ENCODE measurements at regions not wholly inside any gene's neighbourhood (a gene's known extent, or its start where the extent isn't known, plus 50 kb on each side); places are given as distances from the start of the nearest gene placed in this dataset.
"Not testable (repeated sequence)": the region's sequence is repeated elsewhere in the genome, so short reads cannot be mapped to it uniquely, and the experiment has no call there.

DNA sequence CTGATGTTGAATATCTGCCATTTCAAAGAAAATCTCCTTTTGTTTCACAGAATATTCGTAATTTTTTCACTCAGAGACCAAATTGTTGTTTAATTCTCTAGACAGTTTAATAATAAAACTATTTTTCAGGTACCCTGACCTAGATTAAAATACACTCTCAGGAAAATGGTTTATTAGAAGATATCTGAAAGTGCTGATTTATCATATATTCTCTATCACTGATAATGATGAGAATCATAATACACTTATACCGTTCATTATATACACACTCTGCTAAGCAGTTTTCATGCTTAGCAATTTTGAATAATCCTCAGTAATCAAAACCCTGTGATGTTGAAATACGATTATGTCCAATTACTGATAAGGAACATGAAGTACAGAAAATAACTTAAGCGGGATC lies 772.9 kb upstream of the CRIM1 start:
- no peak for DNase-seq (ENCODE audit: low read depth)
- H3K4me3 ChIP-seq (ENCODE audit: low read length): no peak overlapping the region
- TF ChIP-seq, protein P1, sequence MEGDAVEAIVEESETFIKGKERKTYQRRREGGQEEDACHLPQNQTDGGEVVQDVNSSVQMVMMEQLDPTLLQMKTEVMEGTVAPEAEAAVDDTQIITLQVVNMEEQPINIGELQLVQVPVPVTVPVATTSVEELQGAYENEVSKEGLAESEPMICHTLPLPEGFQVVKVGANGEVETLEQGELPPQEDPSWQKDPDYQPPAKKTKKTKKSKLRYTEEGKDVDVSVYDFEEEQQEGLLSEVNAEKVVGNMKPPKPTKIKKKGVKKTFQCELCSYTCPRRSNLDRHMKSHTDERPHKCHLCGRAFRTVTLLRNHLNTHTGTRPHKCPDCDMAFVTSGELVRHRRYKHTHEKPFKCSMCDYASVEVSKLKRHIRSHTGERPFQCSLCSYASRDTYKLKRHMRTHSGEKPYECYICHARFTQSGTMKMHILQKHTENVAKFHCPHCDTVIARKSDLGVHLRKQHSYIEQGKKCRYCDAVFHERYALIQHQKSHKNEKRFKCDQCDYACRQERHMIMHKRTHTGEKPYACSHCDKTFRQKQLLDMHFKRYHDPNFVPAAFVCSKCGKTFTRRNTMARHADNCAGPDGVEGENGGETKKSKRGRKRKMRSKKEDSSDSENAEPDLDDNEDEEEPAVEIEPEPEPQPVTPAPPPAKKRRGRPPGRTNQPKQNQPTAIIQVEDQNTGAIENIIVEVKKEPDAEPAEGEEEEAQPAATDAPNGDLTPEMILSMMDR (conservative IDR thresholded peaks at IDR 0.05; ENCODE audit: low read length): no peak

DNA sequence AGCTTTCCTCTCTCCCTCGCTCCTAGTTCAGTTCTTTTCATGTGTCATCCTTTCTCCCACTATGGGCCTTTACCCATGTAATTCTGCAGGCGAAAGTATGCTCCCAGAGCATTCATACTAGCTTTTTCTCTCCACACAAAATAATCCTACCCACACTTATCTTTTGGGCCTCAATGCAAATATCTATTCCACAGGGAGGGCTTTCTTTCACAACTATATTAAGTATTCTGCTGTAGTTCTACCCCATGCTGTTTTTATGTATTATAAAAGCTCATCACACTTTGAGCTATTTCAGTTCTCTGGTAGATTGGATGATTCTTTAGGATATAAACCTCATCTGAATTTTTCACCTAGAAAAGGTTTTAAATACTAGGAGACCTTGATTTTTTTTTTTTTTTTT lies 774.6 kb upstream of the CRIM1 start:
- H3K4me3 ChIP-seq (ENCODE audit: low read length): no peak overlapping the region
- DNase-seq (ENCODE audit: low read depth): no peak
- TF ChIP-seq, protein P1 (conservative IDR thresholded peaks at IDR 0.05; ENCODE audit: low read length): no peak

DNA sequence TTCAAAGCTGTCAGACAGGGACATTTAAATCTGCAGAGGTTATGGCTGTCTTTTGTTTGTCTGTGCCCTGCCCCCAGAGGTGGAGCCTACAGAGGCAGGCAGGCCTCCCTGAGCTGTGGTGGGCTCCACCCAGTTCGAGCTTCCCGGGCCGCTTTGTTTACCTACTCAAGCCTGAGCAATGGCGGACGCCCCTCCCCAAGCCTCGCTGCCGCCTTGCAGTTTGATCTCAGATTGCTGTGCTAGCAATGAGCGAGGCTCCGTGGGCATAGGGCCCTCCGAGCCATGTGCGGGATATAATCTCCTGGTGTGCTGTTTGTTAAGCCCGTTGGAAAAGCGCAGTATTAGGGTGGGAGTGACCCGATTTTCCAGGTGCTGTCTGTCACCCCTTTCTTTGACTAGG lies 787.0 kb upstream of the CRIM1 start:
- not testable (repeated sequence) for DNase-seq (ENCODE audit: low read depth); H3K4me3 ChIP-seq (ENCODE audit: low read length)

DNA sequence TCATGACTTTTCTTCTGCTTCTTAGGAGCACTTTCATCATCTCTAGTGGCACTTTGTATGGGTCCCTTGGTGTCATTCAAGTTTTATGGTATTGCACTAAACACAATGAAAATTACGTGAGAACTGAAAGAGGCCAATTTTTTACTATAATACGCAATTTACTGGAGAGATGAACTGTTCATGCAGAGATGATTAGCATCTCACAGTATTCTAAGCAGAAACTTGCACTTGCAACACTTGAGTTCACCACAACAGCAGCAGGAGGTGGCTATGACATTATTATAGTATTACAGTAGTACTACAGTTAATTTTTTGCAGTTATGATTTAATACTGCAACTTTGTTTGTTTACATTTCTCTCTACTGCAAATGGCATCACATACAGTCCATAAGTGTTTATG lies 793.1 kb upstream of the CRIM1 start:
- DNase-seq (ENCODE audit: low read depth): no peak
- no peak overlapping the region for H3K4me3 ChIP-seq (ENCODE audit: low read length)
- TF ChIP-seq, protein P1 (conservative IDR thresholded peaks at IDR 0.05; ENCODE audit: low read length): no peak

DNA sequence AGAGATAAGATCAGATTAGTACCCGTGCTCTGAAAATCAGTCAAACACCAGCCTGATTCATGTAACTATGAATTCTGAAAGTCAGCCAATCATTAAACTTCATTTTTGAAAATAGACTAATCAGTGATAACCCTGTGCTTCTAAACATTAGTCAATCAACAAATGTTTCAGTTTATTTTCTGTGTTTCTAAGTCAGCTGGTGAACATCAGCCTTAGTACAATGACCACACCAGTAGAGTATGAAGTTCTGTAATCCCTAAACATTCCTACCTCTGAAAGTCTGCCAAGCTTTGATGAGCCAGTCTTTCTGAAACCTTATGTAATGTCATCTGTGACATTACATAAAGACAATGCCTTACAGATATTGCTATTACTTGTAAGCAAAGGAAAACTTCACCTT lies 807.4 kb upstream of the CRIM1 start:
- no peak overlapping the region for H3K4me3 ChIP-seq (ENCODE audit: low read length)
- TF ChIP-seq, protein P1 (conservative IDR thresholded peaks at IDR 0.05; ENCODE audit: low read length): no peak
- DNase-seq (ENCODE audit: low read depth): peak; percentile 0

DNA sequence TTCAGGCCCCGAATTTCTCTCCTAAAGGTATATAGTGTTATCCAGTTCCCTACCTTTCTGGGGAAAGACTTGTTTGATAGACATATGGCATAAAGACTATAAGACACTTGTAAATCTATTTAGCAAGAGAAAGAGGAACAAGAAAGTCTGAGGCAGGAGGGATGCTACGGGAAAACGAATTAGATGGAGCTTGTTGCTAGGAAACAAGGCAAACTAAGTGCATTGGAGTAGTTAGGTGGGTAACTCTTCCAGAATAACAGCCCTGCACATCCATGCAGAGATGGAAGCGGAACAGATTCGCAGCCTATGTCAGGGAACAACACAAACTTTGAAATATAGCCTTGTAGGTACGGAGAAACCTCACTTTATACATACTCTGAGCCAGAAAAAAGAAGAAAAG lies 810.3 kb upstream of the CRIM1 start:
- TF ChIP-seq, protein P1 (conservative IDR thresholded peaks at IDR 0.05; ENCODE audit: low read length): no peak
- no peak for DNase-seq (ENCODE audit: low read depth)
- no peak overlapping the region for H3K4me3 ChIP-seq (ENCODE audit: low read length)

DNA sequence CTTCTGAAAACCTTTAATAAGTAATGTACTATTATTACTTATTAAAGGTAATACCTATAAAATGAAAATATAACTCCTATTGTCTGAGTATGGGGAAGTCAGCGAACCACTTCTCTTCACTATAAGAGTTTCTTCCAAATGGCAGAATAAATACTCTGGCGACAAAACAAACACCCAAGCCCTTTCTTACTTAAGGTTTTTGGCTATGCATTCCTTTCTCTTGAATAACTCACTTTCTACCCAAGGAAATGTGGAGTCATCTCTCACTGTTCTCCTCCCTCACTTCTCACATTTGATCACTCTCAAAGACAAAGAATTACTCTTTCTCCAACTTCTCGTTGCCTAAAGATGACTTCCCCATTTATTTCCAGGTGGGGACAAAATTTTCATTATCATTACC lies 816.8 kb upstream of the CRIM1 start:
- TF ChIP-seq, protein P1 (conservative IDR thresholded peaks at IDR 0.05; ENCODE audit: low read length): no peak
- no peak for DNase-seq (ENCODE audit: low read depth)
- H3K4me3 ChIP-seq (ENCODE audit: low read length): no peak overlapping the region

DNA sequence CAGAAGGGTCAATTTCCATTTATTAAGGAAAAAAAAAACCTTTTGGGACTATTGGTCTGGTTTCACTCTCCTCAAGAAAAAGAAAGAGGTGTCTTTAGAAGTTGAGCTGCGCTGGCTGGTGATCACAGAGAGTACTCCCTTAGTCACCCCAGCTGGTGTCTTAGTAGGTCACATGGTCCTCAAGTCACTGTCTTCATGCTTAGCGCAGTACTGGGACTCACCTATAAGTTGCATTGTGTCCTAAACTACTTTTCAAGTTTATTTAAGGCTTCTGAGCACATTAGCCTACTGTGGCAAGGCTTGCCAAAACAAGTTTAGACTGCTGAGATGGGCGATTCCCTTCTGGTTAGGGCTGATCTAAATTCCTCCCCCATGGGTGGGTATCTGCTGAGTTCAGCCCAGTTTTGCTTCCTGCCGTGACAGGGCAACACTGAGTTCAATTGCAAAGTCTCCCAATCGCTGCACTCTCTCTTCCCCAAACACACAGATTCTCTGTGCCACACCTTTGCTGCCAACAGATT lies 824.9 kb upstream of the CRIM1 start:
- H3K4me3 ChIP-seq (ENCODE audit: low read length): no peak overlapping the region
- no peak for DNase-seq (ENCODE audit: low read depth)
- TF ChIP-seq, protein P1 (conservative IDR thresholded peaks at IDR 0.05; ENCODE audit: low read length): no peak

Measured in AG10803 (cell line).